Heart left ventricle (tissue), 16 donors: ENCODE measurements at regions not wholly inside any gene's neighbourhood (a gene's known extent, or its start where the extent isn't known, plus 50 kb on each side); places are given as distances from the start of the nearest gene placed in this dataset.

Source experiments
- ATAC-seq, 4 donors: fragments of 200-7000 bp; cut with Tn5 transposase; one replicate each; pipeline ENCODE4 v1.9.1; 2020 to 2022; ENCODE audit warnings: moderate library complexity in 4 of 4, mild to moderate bottlenecking in 3 of 4, moderate number of reproducible peaks in 1 of 4
- DNase-seq, 5 donors: peaks; one replicate each; pipeline ENCODE4 v3.0.0-alpha.2; 2020
- H3K27ac ChIP-seq, 12 donors: fragments of 200-600 bp; sonication (generic) in 4 of 12; one replicate each; pipeline versions ENCODE4 v1.5.0 to v1.8.0; 2016 to 2022; ENCODE audit warnings: mild to moderate bottlenecking in 2 of 12
- H3K27me3 ChIP-seq, 9 donors: fragments of 200-600 bp; sonication (generic) in 2 of 9; one replicate each; pipeline versions ENCODE4 v1.5.1 to v1.8.0; 2016 to 2022; ENCODE audit warnings: mild to moderate bottlenecking in 3 of 9
- H3K36me3 ChIP-seq, 9 donors: fragments of 200-600 bp; sonication (generic) in 2 of 9; one replicate each; pipeline versions ENCODE4 v1.5.0 to v1.8.0; 2018 to 2022; ENCODE audit warnings: mild to moderate bottlenecking in 2 of 9
- H3K4me1 ChIP-seq, 12 donors: fragments of 200-600 bp; sonication (generic) in 4 of 12; one replicate each; pipeline versions ENCODE4 v1.5.0 to v1.8.0; 2016 to 2022; ENCODE audit warnings: mild to moderate bottlenecking in 3 of 12
- H3K4me3 ChIP-seq, 12 donors: fragments of 200-600 bp; sonication (generic) in 4 of 12; one replicate each; pipeline versions ENCODE4 v1.5.0 to v1.8.0; 2017 to 2022; ENCODE audit warnings: mild to moderate bottlenecking in 9 of 12, moderate library complexity in 4 of 12
- H3K9me3 ChIP-seq, 12 donors: fragments of 200-600 bp; sonication (generic) in 4 of 12; one replicate each; pipeline versions ENCODE4 v1.5.0 to v1.8.0; 2016 to 2022; ENCODE audit warnings: mild to moderate bottlenecking in 1 of 12
- CTCF ChIP-seq, 12 donors: fragments of 200-600 bp; sonication (generic) in 4 of 12; IDR thresholded peaks; one replicate each; pipeline versions ENCODE4 v1.5.0 to v1.8.0; 2018 to 2022; ENCODE audit warnings: antibody characterized with exemption in 12 of 12, mild to moderate bottlenecking in 5 of 12
- POLR2A ChIP-seq, 2 donors: fragments of 450-650 bp; IDR thresholded peaks; one replicate each; pipeline ENCODE4 v1.6.1; 2017; ENCODE audit warnings: antibody characterized with exemption in 2 of 2, mild to moderate bottlenecking in 2 of 2, moderate library complexity in 2 of 2
- WGBS, 4 donors: extraction: QIAGEN DNeasy Blood & Tissue Kit in 2 of 4; methylation state at CpG; one replicate each; pipeline versions ENCODE4 v1.1.5 to v1.1.7; 2013 to 2018; 5-methylcytosine and 5-hydroxymethylcytosine counted together
- intact Hi-C, 10 donors: fragments of 100-400 bp; cut with DNase I; formaldehyde crosslinking; loops; one replicate each; pipeline versions ENCODE4 v1.11.1 to v1.14.2; 2022
- donor health status: ischemic (EF 13 %, LVEDD 7.1; RV severe dilation, severe dysfunction).
- donor health status: healthy with polysubstance abuse.
- donor health status: DM: no; HTN: yes; CAD: no.
- donor health status: DM: no; HTN: no; CAD: no.
- donor health status: ischemic (EF 25% LVEDD 6.9; RV normal size, moderate dysfunction).
- donor health status: ischemic (EF 25% LVEDD 5.7; RV mildly dilated, moderate dysfunction).
- donor health status: healthy.
- donor health status: DM: yes; HTN: yes; CAD: no.
- donor health status: ischemic (EF 35%, LVEDD 5.7; RV mildly dilated, moderate dysfunction).
- donor health status: nonischemic (EF 11% LVEDD 7.7; RV severe dilation, severe dysfunction).
- donor health status: DM: yes; HTN: yes; CAD: no.
- donor health status: PGD.
- donor health status: ischemic (EF 29% LVEDD 5.4; RV normal size, mild dysfunction).
- donor health status: nonischemic (EF 23%, LVEDD 6.1; RV moderate dilation, normal function).

GRCh38 chr4:187544461-187545053, 451.0 kb upstream of the ZFP42 start:
- TF ChIP-seq POLR2A (IDR thresholded peaks at IDR 0.05) (no peak), CTCF (IDR thresholded peaks at IDR 0.05) (no peak)
- 62 to 70% (median 64%) methylated on average over 4 of the region's 4 CpGs for WGBS, 4 donors
- Histone ChIP-seq H3K9me3 (no peaks in the 10 kb centered on the region), H3K36me3 (no peaks in the 10 kb centered on the region), H3K4me3 (no peak overlapping the region), H3K27me3 (no peaks in the 10 kb centered on the region), H3K4me1 (no peaks in the 10 kb centered on the region), H3K27ac (no peak overlapping the region)
- ATAC-seq (no peak), DNase-seq (no peak)
- intact Hi-C loops, result no loop called here

GRCh38 chr4:187547316-187547715, 448.3 kb upstream of the ZFP42 start:
- no peak for TF ChIP-seq CTCF (IDR thresholded peaks at IDR 0.05)
- no peak for TF ChIP-seq POLR2A (IDR thresholded peaks at IDR 0.05)
- Histone ChIP-seq H3K36me3 (no peaks in the 10 kb centered on the region), H3K4me1 (no peaks in the 10 kb centered on the region), H3K27me3 (no peaks in the 10 kb centered on the region), H3K9me3 (no peaks in the 10 kb centered on the region), H3K4me3 (no peak overlapping the region), H3K27ac (no peak overlapping the region)
- intact Hi-C loops, result no loop called here
- no peak for DNase-seq
- ATAC-seq, result no peak
- 52 to 66% (median 57%) methylated on average over 5 of the region's 5 CpGs for WGBS, 4 donors

- DNase-seq (no peak), ATAC-seq (no peak)
- no peak overlapping the region for H3K4me3 ChIP-seq
- no peaks in the 10 kb centered on the region for H3K27me3 ChIP-seq
- intact Hi-C loops, result no loop called here
- no peak overlapping the region for H3K27ac ChIP-seq
- no peaks in the 10 kb centered on the region for H3K9me3 ChIP-seq
- no peaks in the 10 kb centered on the region for H3K4me1 ChIP-seq
- whole genome bisulfite sequencing, 4 donors, result 76 to 82% (median 80%) methylated on average over 5 of the region's 5 CpGs
- TF ChIP-seq POLR2A (IDR thresholded peaks at IDR 0.05), result no peak
- no peak for TF ChIP-seq CTCF (IDR thresholded peaks at IDR 0.05)
- H3K36me3 ChIP-seq, result no peaks in the 10 kb centered on the region
Observed at GRCh38 chr4:187550256-187550950, 445.2 kb upstream of the ZFP42 start.

GRCh38 chr4:187552781-187553180, 442.8 kb upstream of the ZFP42 start:
- H3K27ac ChIP-seq, result no peak overlapping the region
- H3K9me3 ChIP-seq, result peaks cover 0 to 10% (median 0%) of the 10 kb centered on the region in 12 donors
- intact Hi-C loops, result no loop called here
- ATAC-seq (no peak), DNase-seq (no peak)
- H3K4me3 ChIP-seq, result no peak overlapping the region
- no peaks in the 10 kb centered on the region for H3K36me3 ChIP-seq
- no peak for TF ChIP-seq CTCF (IDR thresholded peaks at IDR 0.05)
- no peak for TF ChIP-seq POLR2A (IDR thresholded peaks at IDR 0.05)
- 83 to 88% (median 86%) methylated on average over 4 of the region's 4 CpGs for WGBS, 4 donors
- H3K27me3 ChIP-seq, result no peaks in the 10 kb centered on the region
- H3K4me1 ChIP-seq, result no peaks in the 10 kb centered on the region
